ENCODE measurements at regions not wholly inside any gene's neighbourhood (a gene's known extent, or its start where the extent isn't known, plus 50 kb on each side); places are given as distances from the start of the nearest gene placed in this dataset.

DNA sequence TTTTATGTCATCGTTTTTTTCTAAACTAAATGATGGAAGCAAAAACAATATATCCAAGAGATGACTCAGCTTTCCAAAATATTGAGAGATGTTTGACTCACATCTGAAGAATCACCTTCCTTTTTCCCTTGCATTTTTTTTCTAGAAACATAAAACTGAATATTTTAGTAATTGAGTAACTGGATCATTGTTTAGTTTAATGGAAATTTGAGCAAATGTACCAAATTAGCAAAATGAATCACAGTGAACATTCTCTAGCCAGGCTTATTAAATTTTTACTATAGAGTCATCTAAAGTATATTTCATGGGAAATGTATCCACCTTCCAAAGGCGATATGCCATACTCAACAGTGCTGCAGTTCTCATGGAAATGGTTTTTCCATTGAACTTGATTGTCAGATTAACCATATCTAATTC is 145.5 kb downstream of the TENT5A start:
- H2BK15ac ChIP-seq (ENCODE audit: low read length): no peak overlapping the region
- no peak overlapping the region for H3K23ac ChIP-seq (ENCODE audit: insufficient read length)
- ChIA-PET POLR2A (ENCODE audit: partially characterized antibody) (no interaction called here), CTCF (ENCODE audit: partially characterized antibody) (no interaction called here)
- no peak overlapping the region for H3K9ac ChIP-seq (replicated peaks in 1 of 4; ENCODE audit: extremely low read depth in 1 of 4, low read depth in 3 of 4, low read length in 3 of 4)
- no peaks in the 10 kb centered on the region for H3K9me3 ChIP-seq (ENCODE audit: insufficient read depth in 2 of 2, low read depth in 1 of 2, low read length in 1 of 2)
- no peak overlapping the region for H4K5ac ChIP-seq (ENCODE audit: insufficient read length, low read depth, low read length)
- DNase-seq (ENCODE audit: low read depth in 1 of 2, low spot score in 2 of 2) (no peak), FAIRE-seq (no peak)
- H3K18ac ChIP-seq (ENCODE audit: extremely low read depth, low read length): no peak overlapping the region
- H4K91ac ChIP-seq (replicated peaks; ENCODE audit: insufficient read length, low read length): no peak overlapping the region
- H2BK20ac ChIP-seq (ENCODE audit: low read length): no peak overlapping the region
- H3K56ac ChIP-seq (replicated peaks; ENCODE audit: insufficient read length, low read depth, low read length): no peak overlapping the region
- no peak overlapping the region for H2AK5ac ChIP-seq (ENCODE audit: low read depth, low read length)
- H3K27me3 ChIP-seq (replicated peaks in 1 of 4; ENCODE audit: control insufficient read depth in 3 of 4, extremely low read depth in 1 of 4, insufficient read depth in 3 of 4, low read length in 3 of 4): no peaks in the 10 kb centered on the region
- no peaks in the 10 kb centered on the region for H3K79me1 ChIP-seq (ENCODE audit: low read depth, low read length)
- no peak overlapping the region for H3K4me2 ChIP-seq (ENCODE audit: insufficient read depth in 1 of 2, low read depth in 2 of 2, low read length in 2 of 2)
- no peaks in the 10 kb centered on the region for H3K23me2 ChIP-seq (ENCODE audit: low read depth, low read length)
- no peak overlapping the region for H3K4me3 ChIP-seq (ENCODE audit: extremely low read depth in 1 of 4, insufficient read depth in 2 of 4, low read depth in 3 of 4, low read length in 4 of 4)
- H3K14ac ChIP-seq (ENCODE audit: insufficient read length): no peak overlapping the region
- no peak overlapping the region for H2BK120ac ChIP-seq (replicated peaks; ENCODE audit: low read depth, low read length)
- H3K36me3 ChIP-seq (ENCODE audit: control insufficient read depth in 2 of 4, insufficient read depth in 4 of 4, low read length in 3 of 4): no peaks in the 10 kb centered on the region
- H3K27ac ChIP-seq (ENCODE audit: low read depth, low read length): no peak overlapping the region
- WGBS, 2 experiments (ENCODE audit: extremely low coverage in 1 of 2, insufficient coverage in 1 of 2, insufficient read length in 1 of 2, insufficient replicate concordance in 2 of 2, low coverage in 1 of 2, low lambda C conversion rate in 2 of 2, missing lambda C conversion rate in 1 of 2): 98% methylated on average over 2 of the region's 2 CpGs; no CpG with 5 or more reads in 1 of the 2 experiments
- no peak overlapping the region for H2BK12ac ChIP-seq (ENCODE audit: low read depth, low read length)
- H2BK5ac ChIP-seq (ENCODE audit: low read depth, low read length): no peak overlapping the region
- H4K20me1 ChIP-seq (replicated peaks in 1 of 2; ENCODE audit: control insufficient read depth in 1 of 2, insufficient read depth in 2 of 2, low read length in 2 of 2): no peaks in the 10 kb centered on the region
- no peak overlapping the region for H3K4ac ChIP-seq (replicated peaks; ENCODE audit: insufficient read length, low read depth, low read length)
- H2AFZ ChIP-seq (ENCODE audit: low read length): no peak overlapping the region
- H3K4me1 ChIP-seq (replicated peaks in 1 of 4; ENCODE audit: control insufficient read depth in 3 of 4, insufficient read depth in 4 of 4, low read length in 3 of 4): no peaks in the 10 kb centered on the region
- H3K79me2 ChIP-seq (ENCODE audit: control insufficient read depth in 1 of 2, insufficient read depth in 2 of 2, low read length in 2 of 2): no peaks in the 10 kb centered on the region
- H4K8ac ChIP-seq (ENCODE audit: extremely low read depth, insufficient read depth, low read length): no peak overlapping the region
- TF ChIP-seq KDM4A (IDR thresholded peaks at IDR 0.05; ENCODE audit: low read depth, low read length, severe bottlenecking) (no peak), CEBPB (IDR thresholded peaks at IDR 0.05; ENCODE audit: low read depth, low read length) (no peak), CBX5 (IDR thresholded peaks at IDR 0.05; ENCODE audit: low read depth, low read length) (no peak), RAD21 (IDR thresholded peaks at IDR 0.05 in 1 of 2, conservative IDR thresholded peaks at IDR 0.05 in 1 of 2; ENCODE audit: low read depth in 2 of 2, low read length in 2 of 2) (no peak), CREB1 (IDR thresholded peaks at IDR 0.05) (no peak), CHD1 (IDR thresholded peaks at IDR 0.05; ENCODE audit: low read depth, low read length) (no peak), BACH1 (IDR thresholded peaks at IDR 0.05; ENCODE audit: low read length) (no peak), PHF8 (conservative IDR thresholded peaks at IDR 0.05; ENCODE audit: low read depth, low read length) (no peak), SIX5 (IDR thresholded peaks at IDR 0.05; ENCODE audit: low read depth, low read length) (no peak), TAF7 (optimal IDR thresholded peaks at IDR 0.05; ENCODE audit: borderline replicate concordance, low read depth, low read length) (no peak), SIRT6 (IDR thresholded peaks at IDR 0.05; ENCODE audit: low read length) (no peak)
- TF ChIP-seq, protein P1, sequence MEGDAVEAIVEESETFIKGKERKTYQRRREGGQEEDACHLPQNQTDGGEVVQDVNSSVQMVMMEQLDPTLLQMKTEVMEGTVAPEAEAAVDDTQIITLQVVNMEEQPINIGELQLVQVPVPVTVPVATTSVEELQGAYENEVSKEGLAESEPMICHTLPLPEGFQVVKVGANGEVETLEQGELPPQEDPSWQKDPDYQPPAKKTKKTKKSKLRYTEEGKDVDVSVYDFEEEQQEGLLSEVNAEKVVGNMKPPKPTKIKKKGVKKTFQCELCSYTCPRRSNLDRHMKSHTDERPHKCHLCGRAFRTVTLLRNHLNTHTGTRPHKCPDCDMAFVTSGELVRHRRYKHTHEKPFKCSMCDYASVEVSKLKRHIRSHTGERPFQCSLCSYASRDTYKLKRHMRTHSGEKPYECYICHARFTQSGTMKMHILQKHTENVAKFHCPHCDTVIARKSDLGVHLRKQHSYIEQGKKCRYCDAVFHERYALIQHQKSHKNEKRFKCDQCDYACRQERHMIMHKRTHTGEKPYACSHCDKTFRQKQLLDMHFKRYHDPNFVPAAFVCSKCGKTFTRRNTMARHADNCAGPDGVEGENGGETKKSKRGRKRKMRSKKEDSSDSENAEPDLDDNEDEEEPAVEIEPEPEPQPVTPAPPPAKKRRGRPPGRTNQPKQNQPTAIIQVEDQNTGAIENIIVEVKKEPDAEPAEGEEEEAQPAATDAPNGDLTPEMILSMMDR (IDR thresholded peaks at IDR 0.05; ENCODE audit: control extremely low read depth in 1 of 3, insufficient read depth in 1 of 3, low read depth in 1 of 3, low read length in 3 of 3): no peak
- TF ChIP-seq, protein P2, sequence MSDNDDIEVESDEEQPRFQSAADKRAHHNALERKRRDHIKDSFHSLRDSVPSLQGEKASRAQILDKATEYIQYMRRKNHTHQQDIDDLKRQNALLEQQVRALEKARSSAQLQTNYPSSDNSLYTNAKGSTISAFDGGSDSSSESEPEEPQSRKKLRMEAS (IDR thresholded peaks at IDR 0.05): no peak

All from H1 (cell line).